ENCODE measurements at regions not wholly inside any gene's neighbourhood (a gene's known extent, or its start where the extent isn't known, plus 50 kb on each side); places are given as distances from the start of the nearest gene placed in this dataset.
A peak's percentile ranks its signal among the peaks of the same experiment; 100 is the strongest.

DNA sequence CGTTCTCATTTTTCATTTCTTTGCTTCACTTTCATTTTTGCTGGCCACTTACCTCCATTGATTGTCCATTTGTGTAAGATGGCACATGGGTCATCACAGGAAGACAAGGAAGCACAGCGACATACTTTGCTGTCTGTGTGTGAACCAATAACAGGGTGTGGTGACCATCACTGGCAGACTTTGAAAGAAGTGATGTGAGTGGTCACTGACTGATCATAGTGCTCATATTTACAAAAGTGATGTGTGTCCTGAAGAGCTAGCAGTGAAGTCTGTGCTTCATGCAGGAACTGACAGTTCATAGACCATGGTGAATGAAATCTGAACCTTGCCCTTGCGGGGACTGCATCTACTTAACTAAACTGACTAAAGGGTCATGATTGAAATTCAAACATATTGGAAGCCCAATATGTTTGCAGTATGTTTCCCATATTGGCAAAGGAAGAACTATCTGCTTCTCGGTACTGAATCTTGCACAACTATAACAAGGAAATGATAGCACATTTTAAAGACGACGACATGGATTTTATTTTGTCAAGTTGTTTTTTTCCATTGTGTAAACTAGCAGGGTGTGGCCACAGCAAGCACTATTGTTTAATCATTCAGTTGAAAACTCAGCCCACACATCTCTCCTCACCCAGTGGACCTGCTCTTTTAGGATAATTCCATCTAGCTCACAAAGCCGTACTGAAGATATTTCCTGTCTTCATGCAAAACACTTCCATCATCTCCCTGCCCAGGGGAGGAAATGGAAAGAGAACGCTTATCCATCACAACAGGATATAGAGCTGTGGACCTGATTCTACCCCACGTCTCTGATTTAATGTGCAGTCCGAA is 232.0 kb upstream of the ANKRD55 start (continued):
- TF ChIP-seq HNF1B (CRISPR knock-in tag; IDR thresholded peaks at IDR 0.05) (no peak; the same call in 1 of the 2 replicates), TP53 (CRISPR knock-in tag; conservative IDR thresholded peaks at IDR 0.05) (no peak; the same call in 1 of the 2 replicates), ZNF775 (CRISPR knock-in tag; IDR thresholded peaks at IDR 0.05; ENCODE audit: borderline replicate concordance) (no peak), GTF3A (CRISPR knock-in tag; conservative IDR thresholded peaks at IDR 0.05) (no peak), NFYC (CRISPR knock-in tag; IDR thresholded peaks at IDR 0.05) (peak; percentile 72), ZNF556 (CRISPR knock-in tag; IDR thresholded peaks at IDR 0.05; ENCODE audit: borderline replicate concordance) (no peak), ZMYM4 (CRISPR knock-in tag; IDR thresholded peaks at IDR 0.05) (peak; percentile 88), RELA (CRISPR knock-in tag; IDR thresholded peaks at IDR 0.05) (no peak), ZNF275 (CRISPR knock-in tag; IDR thresholded peaks at IDR 0.05; ENCODE audit: borderline replicate concordance) (no peak), ZNF296 (CRISPR knock-in tag; conservative IDR thresholded peaks at IDR 0.05) (no peak), ZSCAN20 (CRISPR knock-in tag; IDR thresholded peaks at IDR 0.05; ENCODE audit: borderline replicate concordance) (no peak), NAIF1 (CRISPR knock-in tag; IDR thresholded peaks at IDR 0.05; ENCODE audit: borderline replicate concordance) (no peak), ZFP36L1 (CRISPR knock-in tag; IDR thresholded peaks at IDR 0.05) (peak; percentile 60; the same call in 1 of the 2 replicates), ZNF703 (CRISPR knock-in tag; IDR thresholded peaks at IDR 0.05; ENCODE audit: borderline replicate concordance) (no peak), NPAS2 (CRISPR knock-in tag; IDR thresholded peaks at IDR 0.05; ENCODE audit: borderline replicate concordance) (no peak), SIN3B (IDR thresholded peaks at IDR 0.05; ENCODE audit: low read length) (no peak), IKZF1 (IDR thresholded peaks at IDR 0.05) (no peak), EED (CRISPR knock-in tag; IDR thresholded peaks at IDR 0.05) (no peak), HNF4A (CRISPR knock-in tag; IDR thresholded peaks at IDR 0.05) (peak; percentile 95), SALL1 (CRISPR knock-in tag; IDR thresholded peaks at IDR 0.05) (peak; percentile 95), ZNF660 (CRISPR knock-in tag; IDR thresholded peaks at IDR 0.05; ENCODE audit: borderline replicate concordance, low read depth) (no peak)
- TF ChIP-seq, protein P1, sequence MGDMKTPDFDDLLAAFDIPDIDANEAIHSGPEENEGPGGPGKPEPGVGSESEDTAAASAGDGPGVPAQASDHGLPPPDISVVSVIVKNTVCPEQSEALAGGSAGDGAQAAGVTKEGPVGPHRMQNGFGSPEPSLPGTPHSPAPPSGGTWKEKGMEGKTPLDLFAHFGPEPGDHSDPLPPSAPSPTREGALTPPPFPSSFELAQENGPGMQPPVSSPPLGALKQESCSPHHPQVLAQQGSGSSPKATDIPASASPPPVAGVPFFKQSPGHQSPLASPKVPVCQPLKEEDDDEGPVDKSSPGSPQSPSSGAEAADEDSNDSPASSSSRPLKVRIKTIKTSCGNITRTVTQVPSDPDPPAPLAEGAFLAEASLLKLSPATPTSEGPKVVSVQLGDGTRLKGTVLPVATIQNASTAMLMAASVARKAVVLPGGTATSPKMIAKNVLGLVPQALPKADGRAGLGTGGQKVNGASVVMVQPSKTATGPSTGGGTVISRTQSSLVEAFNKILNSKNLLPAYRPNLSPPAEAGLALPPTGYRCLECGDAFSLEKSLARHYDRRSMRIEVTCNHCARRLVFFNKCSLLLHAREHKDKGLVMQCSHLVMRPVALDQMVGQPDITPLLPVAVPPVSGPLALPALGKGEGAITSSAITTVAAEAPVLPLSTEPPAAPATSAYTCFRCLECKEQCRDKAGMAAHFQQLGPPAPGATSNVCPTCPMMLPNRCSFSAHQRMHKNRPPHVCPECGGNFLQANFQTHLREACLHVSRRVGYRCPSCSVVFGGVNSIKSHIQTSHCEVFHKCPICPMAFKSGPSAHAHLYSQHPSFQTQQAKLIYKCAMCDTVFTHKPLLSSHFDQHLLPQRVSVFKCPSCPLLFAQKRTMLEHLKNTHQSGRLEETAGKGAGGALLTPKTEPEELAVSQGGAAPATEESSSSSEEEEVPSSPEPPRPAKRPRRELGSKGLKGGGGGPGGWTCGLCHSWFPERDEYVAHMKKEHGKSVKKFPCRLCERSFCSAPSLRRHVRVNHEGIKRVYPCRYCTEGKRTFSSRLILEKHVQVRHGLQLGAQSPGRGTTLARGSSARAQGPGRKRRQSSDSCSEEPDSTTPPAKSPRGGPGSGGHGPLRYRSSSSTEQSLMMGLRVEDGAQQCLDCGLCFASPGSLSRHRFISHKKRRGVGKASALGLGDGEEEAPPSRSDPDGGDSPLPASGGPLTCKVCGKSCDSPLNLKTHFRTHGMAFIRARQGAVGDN (CRISPR knock-in tag; IDR thresholded peaks at IDR 0.05) = no peak
- TF ChIP-seq, protein P2, sequence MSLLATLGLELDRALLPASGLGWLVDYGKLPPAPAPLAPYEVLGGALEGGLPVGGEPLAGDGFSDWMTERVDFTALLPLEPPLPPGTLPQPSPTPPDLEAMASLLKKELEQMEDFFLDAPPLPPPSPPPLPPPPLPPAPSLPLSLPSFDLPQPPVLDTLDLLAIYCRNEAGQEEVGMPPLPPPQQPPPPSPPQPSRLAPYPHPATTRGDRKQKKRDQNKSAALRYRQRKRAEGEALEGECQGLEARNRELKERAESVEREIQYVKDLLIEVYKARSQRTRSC (CRISPR knock-in tag; IDR thresholded peaks at IDR 0.05; ENCODE audit: low read depth) = no peak

Data from HepG2 (cell line).